ENCODE measurements at regions not wholly inside any gene's neighbourhood (a gene's known extent, or its start where the extent isn't known, plus 50 kb on each side); places are given as distances from the start of the nearest gene placed in this dataset.

DNA sequence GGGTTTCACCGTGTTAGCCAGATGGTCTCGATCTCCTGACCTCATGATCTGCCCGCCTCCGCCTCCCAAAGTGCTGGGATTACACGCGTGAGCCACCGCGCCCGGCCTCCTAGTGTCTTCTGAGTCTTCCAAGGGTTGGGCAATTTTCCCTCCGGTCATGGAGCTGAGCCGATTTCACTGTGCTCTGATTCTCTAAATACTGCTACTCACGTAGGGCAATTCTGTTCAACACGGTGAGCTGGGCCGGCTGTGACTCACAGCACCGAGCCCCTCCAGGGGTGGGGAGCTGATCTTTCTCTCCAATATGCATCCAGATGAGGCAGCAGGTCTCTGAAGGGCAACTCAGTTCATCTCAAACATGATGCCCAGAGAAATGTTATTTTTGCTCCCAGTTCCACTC, 71.6 kb upstream of the CD93 start:
- TF ChIP-seq, protein P1, sequence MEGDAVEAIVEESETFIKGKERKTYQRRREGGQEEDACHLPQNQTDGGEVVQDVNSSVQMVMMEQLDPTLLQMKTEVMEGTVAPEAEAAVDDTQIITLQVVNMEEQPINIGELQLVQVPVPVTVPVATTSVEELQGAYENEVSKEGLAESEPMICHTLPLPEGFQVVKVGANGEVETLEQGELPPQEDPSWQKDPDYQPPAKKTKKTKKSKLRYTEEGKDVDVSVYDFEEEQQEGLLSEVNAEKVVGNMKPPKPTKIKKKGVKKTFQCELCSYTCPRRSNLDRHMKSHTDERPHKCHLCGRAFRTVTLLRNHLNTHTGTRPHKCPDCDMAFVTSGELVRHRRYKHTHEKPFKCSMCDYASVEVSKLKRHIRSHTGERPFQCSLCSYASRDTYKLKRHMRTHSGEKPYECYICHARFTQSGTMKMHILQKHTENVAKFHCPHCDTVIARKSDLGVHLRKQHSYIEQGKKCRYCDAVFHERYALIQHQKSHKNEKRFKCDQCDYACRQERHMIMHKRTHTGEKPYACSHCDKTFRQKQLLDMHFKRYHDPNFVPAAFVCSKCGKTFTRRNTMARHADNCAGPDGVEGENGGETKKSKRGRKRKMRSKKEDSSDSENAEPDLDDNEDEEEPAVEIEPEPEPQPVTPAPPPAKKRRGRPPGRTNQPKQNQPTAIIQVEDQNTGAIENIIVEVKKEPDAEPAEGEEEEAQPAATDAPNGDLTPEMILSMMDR (IDR thresholded peaks at IDR 0.05; ENCODE audit: insufficient read depth, low read depth, low read length) = no peak
- TF ChIP-seq EZH2 (IDR thresholded peaks at IDR 0.05; ENCODE audit: insufficient read depth, low read length) = no peak
